Ovary (tissue), 7 donors: ENCODE measurements at regions not wholly inside any gene's neighbourhood (a gene's known extent, or its start where the extent isn't known, plus 50 kb on each side); places are given as distances from the start of the nearest gene placed in this dataset. TPM values are rescaled to one million over a fixed set of nuclear protein-coding genes. Genes with fewer than 3 reads are reported as not detected.

Source experiments
- DNase-seq, 5 donors: peaks; one replicate each; pipeline ENCODE4 v3.0.0-alpha.2; 2019 to 2020
- H3K27ac ChIP-seq, 2 donors: fragments of 200-600 bp; one replicate each; pipeline versions ENCODE4 v1.5.1 to v1.8.0; 2019 to 2022
- H3K27me3 ChIP-seq: fragments of 200-600 bp; one replicate; pipeline ENCODE4 v1.8.0; 2022
- H3K36me3 ChIP-seq: fragments of 200-600 bp; sonication (generic); one replicate; pipeline ENCODE4 v1.5.1; 2019
- H3K4me1 ChIP-seq: one replicate; pipeline ENCODE4 v1.8.1; 2013; ENCODE audit warnings: mild to moderate bottlenecking, moderate library complexity; ENCODE audit not compliant: insufficient read depth
- H3K4me3 ChIP-seq: fragments of 200-600 bp; sonication (generic); one replicate; pipeline ENCODE4 v1.5.1; 2017
- H3K9me3 ChIP-seq, 2 donors: fragments of 200-600 bp in 1 of 2; sonication (generic) in 1 of 2; one replicate each; pipeline versions ENCODE4 v1.5.1 to v1.8.1; 2013 to 2019; ENCODE audit warnings: mild to moderate bottlenecking in 1 of 2, moderate library complexity in 1 of 2
- CTCF ChIP-seq, 3 donors: fragments of 450-650 bp in 2 of 3; fragments of 200-600 bp in 1 of 3; IDR thresholded peaks; one replicate each; pipeline versions ENCODE4 v1.5.1 to v1.8.0; 2016 to 2022; ENCODE audit warnings: antibody characterized with exemption in 3 of 3, mild to moderate bottlenecking in 1 of 3
- EP300 ChIP-seq: sonication (generic); formaldehyde crosslinking; IDR thresholded peaks from one replicate; pipeline ENCODE4 v1.6.1; 2017; ENCODE audit warnings: antibody characterized with exemption
- POLR2A ChIP-seq: fragments of 450-650 bp; IDR thresholded peaks from one replicate; pipeline ENCODE4 v1.6.1; 2017; ENCODE audit warnings: antibody characterized with exemption, mild to moderate bottlenecking, moderate library complexity
- WGBS, 3 donors: extraction: QIAGEN DNeasy Blood & Tissue Kit in 1 of 3; methylation state at CpG; one replicate each; pipeline versions ENCODE4 v1.1.5 to v1.1.7; 2013 to 2017; 5-methylcytosine and 5-hydroxymethylcytosine counted together
- intact Hi-C, 4 donors: fragments of 100-400 bp; cut with DNase I; formaldehyde crosslinking; loops; one replicate each; pipeline versions ENCODE4 v1.11.0 to v1.15.1; 2022 to 2023
- small RNA-seq: library from RNA; depleted of rRNA; stranded (forward); fragments of <200 nt; gene quantifications from one replicate; pipeline ENCODE3, GENCODE V24; 2016
- donor health status: DM: no; HTN: no; CAD: no; lungs with moderate emphysema.
- donor health status: DM: no; HTN: no; CAD: no.
- donor health status: Bipolar disorder and iron deficiency.
- donor health status: DM: no; HTN: no; CAD: no.
- donor health status: DM: yes; HTN: yes; CAD: no.

DNA sequence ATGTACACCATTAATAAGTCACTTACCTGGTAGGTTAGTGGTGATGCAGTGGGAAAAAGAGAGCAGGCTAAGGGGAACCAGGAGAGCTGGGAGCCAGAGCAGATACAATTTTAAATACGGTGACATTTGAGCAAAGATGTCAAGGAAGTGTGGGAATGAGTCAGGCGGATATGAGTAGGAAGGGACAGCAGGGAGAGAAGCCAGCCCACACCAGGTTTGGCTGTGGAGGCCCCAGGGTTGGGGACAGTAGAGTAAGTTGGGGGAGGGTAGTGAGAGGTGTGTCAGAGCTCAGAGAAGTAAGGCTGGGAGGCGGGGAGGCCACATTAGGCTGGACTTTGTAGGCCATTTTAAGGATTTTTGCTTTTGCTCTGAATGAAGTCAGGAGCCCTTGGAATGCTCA lies 482.0 kb downstream of the DISC1 start:
- 89 to 94% (median 93%) methylated on average over 3 of the region's 3 CpGs for WGBS, 3 donors

DNA sequence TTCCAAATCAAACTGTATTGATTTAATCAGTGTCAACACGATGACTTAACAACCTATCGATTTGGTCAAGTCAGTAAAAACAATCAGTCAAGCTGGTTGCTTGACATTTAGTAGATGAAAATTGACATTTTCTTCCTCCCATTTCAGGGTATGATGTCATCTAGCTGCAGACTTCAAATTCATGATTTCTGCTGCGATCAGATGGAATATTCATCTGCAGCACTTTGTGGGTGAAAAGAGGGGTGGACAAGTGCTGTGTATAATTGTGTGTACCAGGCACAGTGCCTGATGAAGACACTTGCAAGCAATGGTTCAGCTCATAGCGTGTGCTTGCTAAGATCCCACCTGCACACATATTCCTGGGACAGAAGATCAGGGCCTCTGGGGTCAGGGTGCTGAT lies 479.8 kb downstream of the DISC1 start:
- Histone ChIP-seq H3K4me1 (no peaks in the 10 kb centered on the region), H3K27ac (no peak overlapping the region), H3K36me3 (no peaks in the 10 kb centered on the region), H3K27me3 (no peaks in the 10 kb centered on the region), H3K4me3 (no peak overlapping the region), H3K9me3 (no peaks in the 10 kb centered on the region)
- DNase-seq, result no peak
- 83 to 94% (median 86%) methylated on average over 4 of the region's 4 CpGs for WGBS, 3 donors
- intact Hi-C loops, result no loop called here
- TF ChIP-seq POLR2A, result no peak
- TF ChIP-seq CTCF (IDR thresholded peaks at IDR 0.05), result no peak
- TF ChIP-seq EP300, result no peak

More for the DNA sequence above, 482.0 kb downstream of the DISC1 start:
- DNase-seq, result no peak
- no peaks in the 10 kb centered on the region for H3K27me3 ChIP-seq
- intact Hi-C loops, result no loop called here
- H3K36me3 ChIP-seq, result no peaks in the 10 kb centered on the region
- no peak overlapping the region for H3K27ac ChIP-seq
- peaks cover 2% of the 10 kb centered on the region for H3K4me1 ChIP-seq
- H3K4me3 ChIP-seq, result no peak overlapping the region
- no peaks in the 10 kb centered on the region for H3K9me3 ChIP-seq
- no peak for TF ChIP-seq POLR2A

DNA sequence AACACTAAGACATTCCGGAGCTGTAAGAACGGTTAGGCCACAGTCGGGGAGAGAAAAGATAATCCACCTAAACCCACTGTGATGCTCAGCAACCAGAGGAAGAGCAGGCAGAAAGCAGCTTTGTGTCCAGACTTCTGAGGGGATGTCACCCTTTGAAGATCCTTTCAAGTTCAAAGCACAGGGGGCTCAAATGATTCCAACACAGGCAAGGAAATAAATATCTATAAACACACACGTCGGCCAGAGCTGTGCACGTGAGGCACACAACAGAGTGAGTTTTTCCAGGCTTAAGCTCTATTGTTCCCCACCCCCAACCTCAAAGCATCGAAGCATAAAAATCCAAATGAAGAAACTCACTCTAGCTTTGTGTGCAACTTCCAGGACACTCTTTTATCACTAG lies 479.0 kb downstream of the DISC1 start:
- H3K4me3 ChIP-seq, result no peak overlapping the region
- no peaks in the 10 kb centered on the region for H3K36me3 ChIP-seq
- H3K9me3 ChIP-seq, result no peaks in the 10 kb centered on the region
- H3K4me1 ChIP-seq, result no peaks in the 10 kb centered on the region
- 71 to 82% (median 77%) methylated on average over 7 of the region's 7 CpGs for WGBS, 3 donors
- H3K27ac ChIP-seq, result no peak overlapping the region
- DNase-seq, result no peak
- H3K27me3 ChIP-seq, result no peaks in the 10 kb centered on the region
- intact Hi-C loops, result no loop called here
- TF ChIP-seq CTCF (IDR thresholded peaks at IDR 0.05) (no peak), POLR2A (no peak), EP300 (no peak)

- intact Hi-C loops, result no loop called here
- H3K36me3 ChIP-seq, result no peaks in the 10 kb centered on the region
- no peak overlapping the region for H3K4me3 ChIP-seq
- H3K27me3 ChIP-seq, result no peaks in the 10 kb centered on the region
- WGBS, 3 donors, result 84 to 96% (median 86%) methylated on average over 1 of the region's 1 CpG
- H3K9me3 ChIP-seq, result no peaks in the 10 kb centered on the region
- DNase-seq, result no peak
- no peak overlapping the region for H3K27ac ChIP-seq
- TF ChIP-seq CTCF (IDR thresholded peaks at IDR 0.05), result no peak
- no peaks in the 10 kb centered on the region for H3K4me1 ChIP-seq
Observed at GRCh38 chr1:232101231-232101630, 474.6 kb downstream of the DISC1 start.

DNA sequence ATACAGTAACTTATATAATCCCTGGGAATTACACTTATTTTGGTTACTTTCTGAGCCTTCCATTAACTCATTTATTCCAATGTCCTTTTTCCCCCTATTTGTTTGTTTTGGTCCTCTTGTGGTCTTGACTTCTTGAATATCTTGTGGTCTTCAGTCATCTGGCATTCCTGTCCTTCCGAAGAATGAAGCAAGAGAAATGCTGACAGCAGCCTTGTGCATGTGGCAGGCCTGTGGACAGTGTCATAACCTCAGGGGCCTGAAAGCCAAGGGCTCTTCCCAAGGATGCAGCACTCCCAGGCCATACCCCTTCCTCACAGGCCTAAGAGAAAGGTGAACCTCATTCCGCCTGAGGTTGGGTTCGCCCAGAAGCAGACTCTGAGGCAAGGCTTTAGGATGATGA lies 470.2 kb downstream of the DISC1 start:
- H3K4me3 ChIP-seq, result no peak overlapping the region
- H3K9me3 ChIP-seq, result no peaks in the 10 kb centered on the region
- no peak for TF ChIP-seq EP300
- TF ChIP-seq POLR2A, result no peak
- TF ChIP-seq CTCF (IDR thresholded peaks at IDR 0.05), result no peak
- no peaks in the 10 kb centered on the region for H3K27me3 ChIP-seq
- no peaks in the 10 kb centered on the region for H3K4me1 ChIP-seq
- intact Hi-C loops, result no loop called here
- no peaks in the 10 kb centered on the region for H3K36me3 ChIP-seq
- no peak overlapping the region for H3K27ac ChIP-seq
- 81 to 97% (median 97%) methylated on average over 3 of the region's 3 CpGs for WGBS, 3 donors
- DNase-seq, result no peak

Small RNAs in the stretch of these regions (small RNA-seq; reads per million reads assigned to genes)
- gene BX323014.1, result not detected
- not detected for gene RN7SL299P
